ENCODE measurements at regions not wholly inside any gene's neighbourhood (a gene's known extent, or its start where the extent isn't known, plus 50 kb on each side); places are given as distances from the start of the nearest gene placed in this dataset.

DNA sequence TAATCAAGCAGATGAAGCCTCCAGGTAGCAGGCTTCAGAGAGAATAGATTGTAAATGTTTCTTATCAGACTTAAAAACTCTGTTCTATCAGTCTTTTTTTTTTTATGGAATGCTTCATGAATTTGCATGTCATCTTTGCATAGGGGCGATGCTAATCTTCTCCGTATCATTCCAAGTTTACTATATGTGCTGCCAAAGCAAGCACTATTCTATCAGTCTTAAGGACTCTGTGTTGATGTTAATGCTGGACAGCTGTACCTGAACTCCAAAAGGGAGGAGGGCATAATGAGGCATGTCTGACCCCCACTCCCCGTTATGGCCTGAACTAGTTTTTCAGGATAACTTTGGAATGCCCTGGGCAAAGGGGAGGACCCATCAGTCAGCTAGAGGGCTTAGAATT is 66.8 kb upstream of the PRRC2C start:
- Histone ChIP-seq H3K79me2 (ENCODE audit: control insufficient read depth, insufficient read depth, low read length) (no peaks in the 10 kb centered on the region), H3K4me1 (ENCODE audit: control insufficient read depth, insufficient read depth, low read length) (no peaks in the 10 kb centered on the region; the same call in 1 of the 2 replicates), H4K20me1 (ENCODE audit: control insufficient read depth, insufficient read depth) (no peaks in the 10 kb centered on the region), H2AFZ (ENCODE audit: control insufficient read depth, low read depth, low read length) (no peak overlapping the region), H3K9ac (ENCODE audit: control insufficient read depth, insufficient read depth, low read length) (no peak overlapping the region), H3K4me3 (no peak overlapping the region), H3K27me3 (replicated peaks in 1 of 2; ENCODE audit: control insufficient read depth in 2 of 2, insufficient read depth in 2 of 2, low read length in 1 of 2) (no peaks in the 10 kb centered on the region), H3K27ac (ENCODE audit: control insufficient read depth, insufficient read depth) (no peak overlapping the region), H3K36me3 (ENCODE audit: control insufficient read depth in 2 of 2, insufficient read depth in 2 of 2, low read length in 1 of 2) (no peaks in the 10 kb centered on the region), H3K9me3 (replicated peaks; ENCODE audit: control insufficient read depth, insufficient read depth, low read length) (no peaks in the 10 kb centered on the region), H3K4me2 (ENCODE audit: control insufficient read depth, insufficient read depth) (no peak overlapping the region)
- ATAC-seq (no peak), DNase-seq (ENCODE audit: low read depth, low spot score) (no peak), FAIRE-seq (no peak)
- 35% methylated on average over 3 of the region's 3 CpGs for WGBS (ENCODE audit: insufficient coverage, insufficient replicate concordance, low lambda C conversion rate, missing lambda C conversion rate)
- RAD21 ChIA-PET (ENCODE audit: unreplicated experiment) = no interaction called here
- in situ Hi-C loops (cut with MboI) = no loop called here
- TF ChIP-seq EED (IDR thresholded peaks at IDR 0.05; ENCODE audit: low read depth) = no peak
- TF ChIP-seq, protein P1, sequence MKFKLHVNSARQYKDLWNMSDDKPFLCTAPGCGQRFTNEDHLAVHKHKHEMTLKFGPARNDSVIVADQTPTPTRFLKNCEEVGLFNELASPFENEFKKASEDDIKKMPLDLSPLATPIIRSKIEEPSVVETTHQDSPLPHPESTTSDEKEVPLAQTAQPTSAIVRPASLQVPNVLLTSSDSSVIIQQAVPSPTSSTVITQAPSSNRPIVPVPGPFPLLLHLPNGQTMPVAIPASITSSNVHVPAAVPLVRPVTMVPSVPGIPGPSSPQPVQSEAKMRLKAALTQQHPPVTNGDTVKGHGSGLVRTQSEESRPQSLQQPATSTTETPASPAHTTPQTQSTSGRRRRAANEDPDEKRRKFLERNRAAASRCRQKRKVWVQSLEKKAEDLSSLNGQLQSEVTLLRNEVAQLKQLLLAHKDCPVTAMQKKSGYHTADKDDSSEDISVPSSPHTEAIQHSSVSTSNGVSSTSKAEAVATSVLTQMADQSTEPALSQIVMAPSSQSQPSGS (IDR thresholded peaks at IDR 0.05; ENCODE audit: low read length) = no peak
- no peak for TF ChIP-seq ZNF274 (IDR thresholded peaks at IDR 0.05; ENCODE audit: insufficient read depth, insufficient read length)
- no peak for TF ChIP-seq WRNIP1 (IDR thresholded peaks at IDR 0.05; ENCODE audit: borderline replicate concordance, low read depth, low read length)
- no peak for TF ChIP-seq JUND (IDR thresholded peaks at IDR 0.05; ENCODE audit: low read depth, low read length)
- no peak for TF ChIP-seq ZSCAN29 (IDR thresholded peaks at IDR 0.05)
- no peak for TF ChIP-seq NFXL1 (IDR thresholded peaks at IDR 0.05; ENCODE audit: borderline replicate concordance)
- no peak for TF ChIP-seq MXI1 (IDR thresholded peaks at IDR 0.05; ENCODE audit: low read depth, low read length)
- TF ChIP-seq KAT2A (conservative IDR thresholded peaks at IDR 0.05; ENCODE audit: control insufficient read depth, low read depth, low read length) = no peak
- TF ChIP-seq, protein P2, sequence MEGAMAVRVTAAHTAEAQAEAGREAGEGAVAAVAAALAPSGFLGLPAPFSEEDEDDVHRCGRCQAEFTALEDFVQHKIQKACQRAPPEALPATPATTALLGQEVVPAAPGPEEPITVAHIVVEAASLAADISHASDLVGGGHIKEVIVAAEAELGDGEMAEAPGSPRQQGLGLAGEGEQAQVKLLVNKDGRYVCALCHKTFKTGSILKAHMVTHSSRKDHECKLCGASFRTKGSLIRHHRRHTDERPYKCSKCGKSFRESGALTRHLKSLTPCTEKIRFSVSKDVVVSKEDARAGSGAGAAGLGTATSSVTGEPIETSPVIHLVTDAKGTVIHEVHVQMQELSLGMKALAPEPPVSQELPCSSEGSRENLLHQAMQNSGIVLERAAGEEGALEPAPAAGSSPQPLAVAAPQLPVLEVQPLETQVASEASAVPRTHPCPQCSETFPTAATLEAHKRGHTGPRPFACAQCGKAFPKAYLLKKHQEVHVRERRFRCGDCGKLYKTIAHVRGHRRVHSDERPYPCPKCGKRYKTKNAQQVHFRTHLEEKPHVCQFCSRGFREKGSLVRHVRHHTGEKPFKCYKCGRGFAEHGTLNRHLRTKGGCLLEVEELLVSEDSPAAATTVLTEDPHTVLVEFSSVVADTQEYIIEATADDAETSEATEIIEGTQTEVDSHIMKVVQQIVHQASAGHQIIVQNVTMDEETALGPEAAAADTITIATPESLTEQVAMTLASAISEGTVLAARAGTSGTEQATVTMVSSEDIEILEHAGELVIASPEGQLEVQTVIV (IDR thresholded peaks at IDR 0.05; ENCODE audit: borderline replicate concordance, partially characterized antibody) = no peak
- no peak for TF ChIP-seq POLR2AphosphoS5 (IDR thresholded peaks at IDR 0.05; ENCODE audit: low read length)
- no peak for TF ChIP-seq CREB1 (IDR thresholded peaks at IDR 0.05; ENCODE audit: low read depth)
- no peak for TF ChIP-seq SP1 (IDR thresholded peaks at IDR 0.05; ENCODE audit: low read depth, low read length)
- no peak for TF ChIP-seq FOXM1 (IDR thresholded peaks at IDR 0.05; ENCODE audit: low read depth, low read length)
- no TSS peak for BruUV-seq (replicated peaks)
- POLR2A ChIA-PET = no interaction called here
- SMC1A ChIA-PET (ENCODE audit: uncharacterized antibody, unreplicated experiment) = no interaction called here
- intact Hi-C loops (cut with micrococcal nuclease; ENCODE audit: unreplicated experiment) = no loop called here
- CTCF ChIA-PET = no interaction called here

All from GM12878 (cell line).